ENCODE measurements at regions not wholly inside any gene's neighbourhood (a gene's known extent, or its start where the extent isn't known, plus 50 kb on each side); places are given as distances from the start of the nearest gene placed in this dataset.

DNA sequence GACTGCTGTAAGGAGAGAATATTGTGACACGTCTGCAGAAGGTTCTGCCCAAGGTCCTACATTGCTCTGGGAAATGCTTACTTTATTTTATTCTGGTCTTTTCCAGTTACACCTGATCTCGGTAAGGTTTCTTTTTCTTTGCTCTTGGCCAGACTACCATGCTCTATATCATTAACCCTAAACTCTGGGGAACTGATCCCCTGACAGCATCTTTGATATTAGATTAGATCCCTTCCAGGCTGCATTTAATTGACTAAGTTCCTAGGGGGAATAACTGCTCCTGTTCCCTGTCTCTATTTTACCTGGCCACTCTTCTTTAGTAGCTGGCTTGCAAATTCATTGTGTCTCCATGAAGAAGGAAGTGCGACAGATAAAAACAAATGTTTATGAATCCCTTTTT, 243.5 kb downstream of the MAT2B start:
- TF ChIP-seq, protein P1, sequence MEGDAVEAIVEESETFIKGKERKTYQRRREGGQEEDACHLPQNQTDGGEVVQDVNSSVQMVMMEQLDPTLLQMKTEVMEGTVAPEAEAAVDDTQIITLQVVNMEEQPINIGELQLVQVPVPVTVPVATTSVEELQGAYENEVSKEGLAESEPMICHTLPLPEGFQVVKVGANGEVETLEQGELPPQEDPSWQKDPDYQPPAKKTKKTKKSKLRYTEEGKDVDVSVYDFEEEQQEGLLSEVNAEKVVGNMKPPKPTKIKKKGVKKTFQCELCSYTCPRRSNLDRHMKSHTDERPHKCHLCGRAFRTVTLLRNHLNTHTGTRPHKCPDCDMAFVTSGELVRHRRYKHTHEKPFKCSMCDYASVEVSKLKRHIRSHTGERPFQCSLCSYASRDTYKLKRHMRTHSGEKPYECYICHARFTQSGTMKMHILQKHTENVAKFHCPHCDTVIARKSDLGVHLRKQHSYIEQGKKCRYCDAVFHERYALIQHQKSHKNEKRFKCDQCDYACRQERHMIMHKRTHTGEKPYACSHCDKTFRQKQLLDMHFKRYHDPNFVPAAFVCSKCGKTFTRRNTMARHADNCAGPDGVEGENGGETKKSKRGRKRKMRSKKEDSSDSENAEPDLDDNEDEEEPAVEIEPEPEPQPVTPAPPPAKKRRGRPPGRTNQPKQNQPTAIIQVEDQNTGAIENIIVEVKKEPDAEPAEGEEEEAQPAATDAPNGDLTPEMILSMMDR (optimal IDR thresholded peaks at IDR 0.05 in 1 of 3, IDR thresholded peaks at IDR 0.05 in 1 of 3, conservative IDR thresholded peaks at IDR 0.05 in 1 of 3; ENCODE audit: extremely low read depth in 1 of 3, insufficient read depth in 2 of 3, low read length in 3 of 3): no peak
- no peak for TF ChIP-seq EZH2 (IDR thresholded peaks at IDR 0.05; ENCODE audit: low read length)

Measured in keratinocyte (primary cell).